ENCODE measurements at regions not wholly inside any gene's neighbourhood (a gene's known extent, or its start where the extent isn't known, plus 50 kb on each side); places are given as distances from the start of the nearest gene placed in this dataset.

- H3K9ac ChIP-seq (ENCODE audit: low read length) = no peak overlapping the region
- DNase-seq = no peak
- no peaks in the 10 kb centered on the region for H3K9me3 ChIP-seq (ENCODE audit: low read length)
- no peak overlapping the region for H2AFZ ChIP-seq (ENCODE audit: low read length)
- no peak overlapping the region for H3K4me3 ChIP-seq (ENCODE audit: low read length)
- no peak overlapping the region for H3K27ac ChIP-seq (ENCODE audit: low read length)
- H4K20me1 ChIP-seq (ENCODE audit: insufficient read depth, low read depth, low read length) = no peaks in the 10 kb centered on the region
- H3K36me3 ChIP-seq (ENCODE audit: insufficient read depth, low read length) = no peaks in the 10 kb centered on the region
- H3K9me2 ChIP-seq (replicated peaks; ENCODE audit: insufficient read depth, low read length) = no peaks in the 10 kb centered on the region
- no peak overlapping the region for H3K4me2 ChIP-seq (ENCODE audit: low read depth, low read length, poor library complexity, severe bottlenecking)
- no peaks in the 10 kb centered on the region for H3K79me2 ChIP-seq (ENCODE audit: low read length)
- H3K27me3 ChIP-seq (ENCODE audit: low read length) = no peaks in the 10 kb centered on the region
- H3K4me1 ChIP-seq (ENCODE audit: low read length) = no peaks in the 10 kb centered on the region
These were observed 535.7 kb upstream of the SLC39A10 start for GRCh38 chr2:195121341-195121740.

GRCh38 chr2:195119231-195119630 is 537.8 kb upstream of the SLC39A10 start:
- Histone ChIP-seq H3K4me2 (ENCODE audit: low read depth, low read length, poor library complexity, severe bottlenecking) (no peak overlapping the region), H2AFZ (ENCODE audit: low read length) (no peak overlapping the region), H4K20me1 (ENCODE audit: insufficient read depth, low read depth, low read length) (no peaks in the 10 kb centered on the region), H3K9me3 (ENCODE audit: low read length) (no peaks in the 10 kb centered on the region), H3K9ac (ENCODE audit: low read length) (no peak overlapping the region), H3K9me2 (replicated peaks; ENCODE audit: insufficient read depth, low read length) (no peaks in the 10 kb centered on the region), H3K36me3 (ENCODE audit: insufficient read depth, low read length) (no peaks in the 10 kb centered on the region), H3K79me2 (ENCODE audit: low read length) (no peaks in the 10 kb centered on the region), H3K27ac (ENCODE audit: low read length) (no peak overlapping the region), H3K27me3 (ENCODE audit: low read length) (no peaks in the 10 kb centered on the region), H3K4me1 (ENCODE audit: low read length) (no peaks in the 10 kb centered on the region), H3K4me3 (ENCODE audit: low read length) (no peak overlapping the region)
- no peak for DNase-seq

GRCh38 chr2:195118276-195118675 is 538.8 kb upstream of the SLC39A10 start:
- no peak for DNase-seq
- H3K4me2 ChIP-seq (ENCODE audit: low read depth, low read length, poor library complexity, severe bottlenecking) = no peak overlapping the region
- H3K4me3 ChIP-seq (ENCODE audit: low read length) = no peak overlapping the region
- H3K27me3 ChIP-seq (ENCODE audit: low read length) = no peaks in the 10 kb centered on the region
- no peak overlapping the region for H3K27ac ChIP-seq (ENCODE audit: low read length)
- H3K9me3 ChIP-seq (ENCODE audit: low read length) = no peaks in the 10 kb centered on the region
- no peaks in the 10 kb centered on the region for H3K9me2 ChIP-seq (replicated peaks; ENCODE audit: insufficient read depth, low read length)
- H4K20me1 ChIP-seq (ENCODE audit: insufficient read depth, low read depth, low read length) = no peaks in the 10 kb centered on the region
- no peaks in the 10 kb centered on the region for H3K4me1 ChIP-seq (ENCODE audit: low read length)
- no peaks in the 10 kb centered on the region for H3K79me2 ChIP-seq (ENCODE audit: low read length)
- H3K36me3 ChIP-seq (ENCODE audit: insufficient read depth, low read length) = no peaks in the 10 kb centered on the region
- no peak overlapping the region for H2AFZ ChIP-seq (ENCODE audit: low read length)
- H3K9ac ChIP-seq (ENCODE audit: low read length) = no peak overlapping the region

GRCh38 chr2:195117011-195117410 is 540.0 kb upstream of the SLC39A10 start:
- no peaks in the 10 kb centered on the region for H3K4me1 ChIP-seq (ENCODE audit: low read length)
- H4K20me1 ChIP-seq (ENCODE audit: insufficient read depth, low read depth, low read length) = no peaks in the 10 kb centered on the region
- H3K9me3 ChIP-seq (ENCODE audit: low read length) = no peaks in the 10 kb centered on the region
- no peaks in the 10 kb centered on the region for H3K36me3 ChIP-seq (ENCODE audit: insufficient read depth, low read length)
- H2AFZ ChIP-seq (ENCODE audit: low read length) = no peak overlapping the region
- DNase-seq = no peak
- no peaks in the 10 kb centered on the region for H3K9me2 ChIP-seq (replicated peaks; ENCODE audit: insufficient read depth, low read length)
- no peak overlapping the region for H3K9ac ChIP-seq (ENCODE audit: low read length)
- no peak overlapping the region for H3K27ac ChIP-seq (ENCODE audit: low read length)
- H3K4me2 ChIP-seq (ENCODE audit: low read depth, low read length, poor library complexity, severe bottlenecking) = no peak overlapping the region
- H3K27me3 ChIP-seq (ENCODE audit: low read length) = no peaks in the 10 kb centered on the region
- H3K4me3 ChIP-seq (ENCODE audit: low read length) = no peak overlapping the region
- no peaks in the 10 kb centered on the region for H3K79me2 ChIP-seq (ENCODE audit: low read length)

- Histone ChIP-seq H3K9me3 (ENCODE audit: low read length) (no peaks in the 10 kb centered on the region), H3K4me3 (ENCODE audit: low read length) (no peak overlapping the region), H3K4me1 (ENCODE audit: low read length) (no peaks in the 10 kb centered on the region), H3K27me3 (ENCODE audit: low read length) (no peaks in the 10 kb centered on the region), H3K27ac (ENCODE audit: low read length) (no peak overlapping the region), H3K9me2 (replicated peaks; ENCODE audit: insufficient read depth, low read length) (no peaks in the 10 kb centered on the region), H3K36me3 (ENCODE audit: insufficient read depth, low read length) (no peaks in the 10 kb centered on the region), H3K79me2 (ENCODE audit: low read length) (no peaks in the 10 kb centered on the region), H3K9ac (ENCODE audit: low read length) (no peak overlapping the region), H3K4me2 (ENCODE audit: low read depth, low read length, poor library complexity, severe bottlenecking) (no peak overlapping the region), H2AFZ (ENCODE audit: low read length) (no peak overlapping the region), H4K20me1 (ENCODE audit: insufficient read depth, low read depth, low read length) (no peaks in the 10 kb centered on the region)
- no peak for DNase-seq
These were observed 541.3 kb upstream of the SLC39A10 start for GRCh38 chr2:195115738-195116137.

GRCh38 chr2:195108182-195108581 is 548.8 kb upstream of the SLC39A10 start:
- Histone ChIP-seq H3K9ac (ENCODE audit: low read length) (no peak overlapping the region), H3K36me3 (ENCODE audit: insufficient read depth, low read length) (no peaks in the 10 kb centered on the region), H3K4me2 (ENCODE audit: low read depth, low read length, poor library complexity, severe bottlenecking) (no peak overlapping the region), H3K4me3 (ENCODE audit: low read length) (no peak overlapping the region), H2AFZ (ENCODE audit: low read length) (no peak overlapping the region), H3K27ac (ENCODE audit: low read length) (no peak overlapping the region), H3K27me3 (ENCODE audit: low read length) (no peaks in the 10 kb centered on the region), H3K9me2 (replicated peaks; ENCODE audit: insufficient read depth, low read length) (no peaks in the 10 kb centered on the region), H3K4me1 (ENCODE audit: low read length) (no peaks in the 10 kb centered on the region), H3K9me3 (ENCODE audit: low read length) (no peaks in the 10 kb centered on the region), H4K20me1 (ENCODE audit: insufficient read depth, low read depth, low read length) (no peaks in the 10 kb centered on the region), H3K79me2 (ENCODE audit: low read length) (no peaks in the 10 kb centered on the region)
- DNase-seq = no peak

- Histone ChIP-seq H3K79me2 (ENCODE audit: low read length) (no peaks in the 10 kb centered on the region), H3K4me1 (ENCODE audit: low read length) (no peaks in the 10 kb centered on the region), H3K9me3 (ENCODE audit: low read length) (no peaks in the 10 kb centered on the region), H3K4me2 (ENCODE audit: low read depth, low read length, poor library complexity, severe bottlenecking) (no peak overlapping the region), H2AFZ (ENCODE audit: low read length) (no peak overlapping the region), H3K9me2 (replicated peaks; ENCODE audit: insufficient read depth, low read length) (no peaks in the 10 kb centered on the region), H3K36me3 (ENCODE audit: insufficient read depth, low read length) (no peaks in the 10 kb centered on the region), H4K20me1 (ENCODE audit: insufficient read depth, low read depth, low read length) (no peaks in the 10 kb centered on the region), H3K9ac (ENCODE audit: low read length) (no peak overlapping the region), H3K27ac (ENCODE audit: low read length) (no peak overlapping the region), H3K27me3 (ENCODE audit: low read length) (no peaks in the 10 kb centered on the region), H3K4me3 (ENCODE audit: low read length) (no peak overlapping the region)
- no peak for DNase-seq
These were observed 550.2 kb upstream of the SLC39A10 start for GRCh38 chr2:195106681-195107380.

GRCh38 chr2:195105581-195105980 is 551.4 kb upstream of the SLC39A10 start:
- Histone ChIP-seq H3K9me2 (replicated peaks; ENCODE audit: insufficient read depth, low read length) (no peaks in the 10 kb centered on the region), H3K79me2 (ENCODE audit: low read length) (no peaks in the 10 kb centered on the region), H2AFZ (ENCODE audit: low read length) (no peak overlapping the region), H3K9me3 (ENCODE audit: low read length) (no peaks in the 10 kb centered on the region), H3K27me3 (ENCODE audit: low read length) (no peaks in the 10 kb centered on the region), H3K4me3 (ENCODE audit: low read length) (no peak overlapping the region), H3K4me1 (ENCODE audit: low read length) (no peaks in the 10 kb centered on the region), H3K27ac (ENCODE audit: low read length) (no peak overlapping the region), H3K36me3 (ENCODE audit: insufficient read depth, low read length) (no peaks in the 10 kb centered on the region), H4K20me1 (ENCODE audit: insufficient read depth, low read depth, low read length) (no peaks in the 10 kb centered on the region), H3K4me2 (ENCODE audit: low read depth, low read length, poor library complexity, severe bottlenecking) (no peak overlapping the region), H3K9ac (ENCODE audit: low read length) (no peak overlapping the region)
- DNase-seq = no peak

Measured in Karpas-422 (cell line).